IMR-90 (cell line): ENCODE measurements at regions not wholly inside any gene's neighbourhood (a gene's known extent, or its start where the extent isn't known, plus 50 kb on each side); places are given as distances from the start of the nearest gene placed in this dataset.

Experiments
- ATAC-seq: fragments of 200-7000 bp; cut with Tn5 transposase; 2 replicates; pipeline ENCODE4 v1.9.1; 2020; ENCODE audit warnings: low read depth, mild to moderate bottlenecking, moderate library complexity
- BruUV-seq: library from RNA; stranded (reverse); fragments of 400-500 nt; replicated peaks from 2 replicates; lab custom pipeline; 2021; lab: Mats Ljungman, UMichigan
- CTCF ChIA-PET: fragments of 300-600 bp; formaldehyde crosslinking; extraction: SDS; loops from one replicate; lab custom pipeline; 2021; ENCODE audit warnings: antibody characterized with exemption; lab: Yijun Ruan, JAX
- POLR2A ChIA-PET: fragments of 300-600 bp; sonication (Branson Sonifier 250); formaldehyde crosslinking; loops from one replicate; lab custom pipeline; 2022; ENCODE audit warnings: antibody characterized with exemption; ENCODE audit not compliant: unreplicated experiment; lab: Charles Lee
- DNase-seq: peaks from one replicate; pipeline ENCODE4 v3.0.0; 2013
- H2AFZ ChIP-seq: replicated peaks from 2 replicates; pipeline ENCODE3; 2013; ENCODE audit warnings: low read length, mild to moderate bottlenecking; ENCODE audit not compliant: poor library complexity
- H2AK5ac ChIP-seq: 2 replicates; pipeline ENCODE4 v1.6.1; 2013; ENCODE audit warnings: low read depth, low read length, inconsistent platforms
- H2AK9ac ChIP-seq: replicated peaks from 2 replicates; pipeline ENCODE3; 2013; ENCODE audit warnings: mild to moderate bottlenecking, low read depth, low read length, moderate library complexity; ENCODE audit not compliant: poor library complexity
- H2BK120ac ChIP-seq: 2 replicates; pipeline ENCODE4 v1.6.1; 2013; ENCODE audit warnings: low read depth, low read length, inconsistent platforms
- H2BK15ac ChIP-seq: 3 replicates; pipeline ENCODE4 v1.6.1; 2013; ENCODE audit warnings: low read depth, low read length, inconsistent platforms
- H2BK20ac ChIP-seq: 2 replicates; pipeline ENCODE4 v1.6.1; 2013; ENCODE audit warnings: low read depth, mild to moderate bottlenecking, inconsistent platforms, low read length, moderate library complexity
- H2BK5ac ChIP-seq: 2 replicates; pipeline ENCODE4 v1.6.1; 2013; ENCODE audit warnings: mild to moderate bottlenecking, low read depth, low read length, inconsistent platforms; ENCODE audit not compliant: poor library complexity, severe bottlenecking
- H3K14ac ChIP-seq: replicated peaks from 2 replicates; pipeline ENCODE4 v1.6.1; 2013; ENCODE audit warnings: low read depth, low read length, inconsistent platforms
- H3K18ac ChIP-seq: 2 replicates; pipeline ENCODE4 v1.6.1; 2013; ENCODE audit warnings: low read depth, low read length, control low read depth
- H3K23ac ChIP-seq: 2 replicates; pipeline ENCODE4 v1.6.1; 2013; ENCODE audit warnings: low read depth, low read length, inconsistent platforms
- H3K27ac ChIP-seq: 2 replicates; pipeline ENCODE4 v1.5.1; 2013; ENCODE audit warnings: mild to moderate bottlenecking, control low read depth, low read length; ENCODE audit not compliant: insufficient read depth
- H3K27me3 ChIP-seq: 2 replicates; pipeline ENCODE4 v1.6.1; 2013; ENCODE audit warnings: low read length; ENCODE audit not compliant: control insufficient read depth, insufficient read depth
- H3K36me3 ChIP-seq: 2 replicates; pipeline ENCODE4 v1.6.1; 2013; ENCODE audit warnings: low read length, mixed read lengths; ENCODE audit not compliant: control insufficient read depth, insufficient read depth
- H3K4ac ChIP-seq: 2 replicates; pipeline ENCODE4 v1.6.1; 2013; ENCODE audit warnings: low read depth, low read length, inconsistent platforms
- H3K4me1 ChIP-seq: 2 replicates; pipeline ENCODE4 v1.6.1; 2013; ENCODE audit warnings: low read length, mixed read lengths; ENCODE audit not compliant: control insufficient read depth, insufficient read depth
- H3K4me2 ChIP-seq: 2 replicates; pipeline ENCODE4 v1.6.1; 2013; ENCODE audit warnings: low read depth, mild to moderate bottlenecking, control low read depth, low read length, moderate library complexity
- H3K4me3 ChIP-seq: 2 replicates; pipeline ENCODE4 v1.5.1; 2013; ENCODE audit warnings: low read depth, mild to moderate bottlenecking, control low read depth, low read length, moderate library complexity; ENCODE audit not compliant: insufficient read depth
- H3K56ac ChIP-seq: 2 replicates; pipeline ENCODE4 v1.6.1; 2013; ENCODE audit warnings: low read length, inconsistent platforms; ENCODE audit not compliant: insufficient read depth; ENCODE audit errors: extremely low read depth
- H3K79me1 ChIP-seq, 2 experiments: 2 replicates each; pipeline ENCODE4 v1.6.1; 2013; ENCODE audit warnings: low read length in 2 of 2, inconsistent platforms in 1 of 2, low read depth in 1 of 2
- H3K9ac ChIP-seq: 2 replicates; pipeline ENCODE4 v1.6.1; 2013; ENCODE audit warnings: low read depth, low read length, control low read depth
- H3K9me1 ChIP-seq: 2 replicates; pipeline ENCODE4 v1.6.1; 2013; ENCODE audit warnings: low read length, inconsistent platforms; ENCODE audit not compliant: insufficient read depth
- H3K9me3 ChIP-seq: 2 replicates; pipeline ENCODE4 v1.6.1; 2013; ENCODE audit warnings: low read length; ENCODE audit not compliant: control insufficient read depth, insufficient read depth
- H4K20me1 ChIP-seq: 2 replicates; pipeline ENCODE4 v1.6.1; 2013; ENCODE audit warnings: low read length, inconsistent platforms; ENCODE audit not compliant: insufficient read depth
- H4K5ac ChIP-seq: 2 replicates; pipeline ENCODE4 v1.6.1; 2013; ENCODE audit warnings: mild to moderate bottlenecking, low read depth, low read length, control low read depth
- H4K8ac ChIP-seq, 2 experiments: 2 replicates each; pipeline ENCODE4 v1.6.1; 2013; ENCODE audit warnings: low read depth in 2 of 2, low read length in 2 of 2, control low read depth in 1 of 2, inconsistent platforms in 1 of 2
- H4K91ac ChIP-seq: 2 replicates; pipeline ENCODE4 v1.6.1; 2013; ENCODE audit warnings: low read depth, low read length, inconsistent platforms; ENCODE audit not compliant: insufficient read depth
- CEBPB ChIP-seq: IDR thresholded peaks from 2 replicates; pipeline ENCODE4 v1.6.1; 2012; ENCODE audit warnings: low read depth, low read length, improper control_type of control experiment
- WGBS, 2 experiments: methylation state at CpG; one replicate each; pipeline versions ENCODE4 v1.1.5 to v1.1.7; 2013; ENCODE audit warnings: missing lambda C conversion rate in 2 of 2; ENCODE audit not compliant: insufficient read length in 1 of 2; ENCODE audit errors: extremely low coverage in 2 of 2; 5-methylcytosine and 5-hydroxymethylcytosine counted together
- dilution Hi-C: fragments of 300-500 bp; cut with HindIII; formaldehyde crosslinking; loops from one replicate; pipeline ENCODE4 v1.14.3; 2018; ENCODE audit warnings: low sequenced_read_pairs; ENCODE audit not compliant: unreplicated experiment
- in situ Hi-C: fragments of 300-500 bp; cut with MboI; formaldehyde crosslinking; loops from 3 replicates; pipeline ENCODE4 v1.14.3; 2019; ENCODE audit warnings: low sequenced_read_pairs, inconsistent platforms, mixed read lengths
- intact Hi-C: fragments of 100-400 bp; cut with micrococcal nuclease; formaldehyde crosslinking; loops from 2 replicates; pipeline ENCODE4 v1.10.0; 2022

- peaks cover 45% of the 10 kb centered on the region for H3K27me3 ChIP-seq
- no peak overlapping the region for H3K18ac ChIP-seq
- no peak overlapping the region for H2BK5ac ChIP-seq
- H2BK120ac ChIP-seq: no peak overlapping the region
- H3K79me1 ChIP-seq: no peaks in the 10 kb centered on the region
- H3K27ac ChIP-seq: no peak overlapping the region
- WGBS, 2 experiments: 96% methylated on average over 4 of the region's 24 CpGs; no CpG with 5 or more reads in 1 of the 2 experiments
- TF ChIP-seq CEBPB: no peak
- no peak overlapping the region for H2BK15ac ChIP-seq
- H2AK9ac ChIP-seq: no peak overlapping the region
- no peak overlapping the region for H3K23ac ChIP-seq
- H3K4me2 ChIP-seq: no peak overlapping the region
- no peak overlapping the region for H3K4me3 ChIP-seq
- no peak overlapping the region for H3K56ac ChIP-seq
- CTCF ChIA-PET: no interaction called here
- peaks cover 3% of the 10 kb centered on the region; the same call in 1 of the 2 replicates for H3K4me1 ChIP-seq
- no peak overlapping the region for H2BK20ac ChIP-seq
- DNase-seq: no peak
- no peaks in the 10 kb centered on the region for H4K20me1 ChIP-seq
- POLR2A ChIA-PET: no interaction called here
- H3K9me1 ChIP-seq: no peaks in the 10 kb centered on the region
- H2AFZ ChIP-seq: no peak overlapping the region
- H2AK5ac ChIP-seq: no peak overlapping the region
- H3K9ac ChIP-seq: no peak overlapping the region
- in situ Hi-C loops: no loop called here
- no peak for ATAC-seq
- BruUV-seq: no TSS peak
- no peaks in the 10 kb centered on the region for H3K36me3 ChIP-seq
- intact Hi-C loops: no loop called here
- H3K9me3 ChIP-seq: no peaks in the 10 kb centered on the region
- no peak overlapping the region for H3K14ac ChIP-seq
- dilution Hi-C loops: no loop called here
- no peak overlapping the region for H4K91ac ChIP-seq
- no peak overlapping the region for H4K8ac ChIP-seq
- no peak overlapping the region for H3K4ac ChIP-seq
- no peak overlapping the region for H4K5ac ChIP-seq
These were observed 77.6 kb downstream of the RIPK4 start for GRCh38 chr21:41689289-41689583.
